ENCODE measurements at regions not wholly inside any gene's neighbourhood (a gene's known extent, or its start where the extent isn't known, plus 50 kb on each side); places are given as distances from the start of the nearest gene placed in this dataset.

GRCh38 chr16:85522842-85523601 is 90.1 kb upstream of the GSE1 start (continued):
- no peak for TF ChIP-seq ARID3A (IDR thresholded peaks at IDR 0.05; ENCODE audit: low read depth, low read length)
- no peak for TF ChIP-seq PAF1 (CRISPR knock-in tag; IDR thresholded peaks at IDR 0.05)
- no peak for TF ChIP-seq ESRRA (CRISPR knock-in tag; IDR thresholded peaks at IDR 0.05; ENCODE audit: low read depth)
- no peak for TF ChIP-seq GMEB2 (CRISPR knock-in tag; IDR thresholded peaks at IDR 0.05; ENCODE audit: low read depth)
- TF ChIP-seq THAP9 (CRISPR knock-in tag; IDR thresholded peaks at IDR 0.05; ENCODE audit: borderline replicate concordance), result no peak
- no peak for TF ChIP-seq ZNF503 (CRISPR knock-in tag; IDR thresholded peaks at IDR 0.05)
- no peak for TF ChIP-seq KLF9 (CRISPR knock-in tag; IDR thresholded peaks at IDR 0.05; ENCODE audit: low read depth)
- TF ChIP-seq, protein P1, sequence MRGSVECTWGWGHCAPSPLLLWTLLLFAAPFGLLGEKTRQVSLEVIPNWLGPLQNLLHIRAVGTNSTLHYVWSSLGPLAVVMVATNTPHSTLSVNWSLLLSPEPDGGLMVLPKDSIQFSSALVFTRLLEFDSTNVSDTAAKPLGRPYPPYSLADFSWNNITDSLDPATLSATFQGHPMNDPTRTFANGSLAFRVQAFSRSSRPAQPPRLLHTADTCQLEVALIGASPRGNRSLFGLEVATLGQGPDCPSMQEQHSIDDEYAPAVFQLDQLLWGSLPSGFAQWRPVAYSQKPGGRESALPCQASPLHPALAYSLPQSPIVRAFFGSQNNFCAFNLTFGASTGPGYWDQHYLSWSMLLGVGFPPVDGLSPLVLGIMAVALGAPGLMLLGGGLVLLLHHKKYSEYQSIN (CRISPR knock-in tag; IDR thresholded peaks at IDR 0.05; ENCODE audit: borderline replicate concordance), result no peak
- TF ChIP-seq NBN (conservative IDR thresholded peaks at IDR 0.05), result peak; percentile 86; the same call in 1 of the 2 replicates
- TF ChIP-seq ZSCAN21 (CRISPR knock-in tag; IDR thresholded peaks at IDR 0.05; ENCODE audit: borderline replicate concordance), result no peak
- no peak for TF ChIP-seq POLR2AphosphoS5 (IDR thresholded peaks at IDR 0.05; ENCODE audit: low read depth, low read length)
- TF ChIP-seq MIXL1 (CRISPR knock-in tag; IDR thresholded peaks at IDR 0.05), result no peak
- TF ChIP-seq ATAD3A (CRISPR knock-in tag; IDR thresholded peaks at IDR 0.05), result no peak
- no peak for TF ChIP-seq FOXK1 (CRISPR knock-in tag; IDR thresholded peaks at IDR 0.05; ENCODE audit: borderline replicate concordance, low read depth)
- no peak for TF ChIP-seq KLF12 (CRISPR knock-in tag; IDR thresholded peaks at IDR 0.05; ENCODE audit: borderline replicate concordance)
- no peak for TF ChIP-seq GATA4 (IDR thresholded peaks at IDR 0.05; ENCODE audit: borderline replicate concordance, low read depth)
- no peak for TF ChIP-seq ZNF546 (CRISPR knock-in tag; conservative IDR thresholded peaks at IDR 0.05)
- TF ChIP-seq NFATC3 (CRISPR knock-in tag; IDR thresholded peaks at IDR 0.05), result no peak
- no peak; the same call in 1 of the 2 replicates for TF ChIP-seq ZNF350 (CRISPR knock-in tag; IDR thresholded peaks at IDR 0.05; ENCODE audit: borderline replicate concordance, low read depth)
